MCF 10A (cell line): ENCODE measurements at regions not wholly inside any gene's neighbourhood (a gene's known extent, or its start where the extent isn't known, plus 50 kb on each side); places are given as distances from the start of the nearest gene placed in this dataset.
"Not testable (repeated sequence)": the region's sequence is repeated elsewhere in the genome, so short reads cannot be mapped to it uniquely, and the experiment has no call there.

ENCODE experiments used
- BruUV-seq: library from RNA; stranded (reverse); fragments of 400-500 nt; replicated peaks from 2 replicates; lab custom pipeline; 2021; lab: Mats Ljungman, UMichigan
- CTCF ChIA-PET: fragments of 300-600 bp; sonication (Branson Sonifier 250); formaldehyde crosslinking; extraction: SDS; loops from one replicate; lab custom pipeline; 2021; ENCODE audit warnings: antibody characterized with exemption, inconsistent platforms; lab: Yijun Ruan, JAX
- POLR2A ChIA-PET: fragments of 300-600, 350-650 bp; sonication (Branson Sonifier 250); formaldehyde crosslinking; extraction: SDS; loops from one replicate; lab custom pipeline; 2020; ENCODE audit warnings: antibody characterized with exemption, inconsistent platforms; lab: Yijun Ruan, JAX
- DNase-seq: peaks from one replicate; pipeline ENCODE4 v3.0.0-alpha.2; 2018; ENCODE audit not compliant: unreplicated experiment
- H3K27ac Mint-ChIP-seq: one replicate; pipeline ENCODE4 v1.8.0; 2022; ENCODE audit warnings: mild to moderate bottlenecking, low read depth, mixed read lengths; ENCODE audit not compliant: unreplicated experiment
- H3K27me3 Mint-ChIP-seq: one replicate; pipeline ENCODE4 v1.8.0; 2022; ENCODE audit warnings: mixed read lengths; ENCODE audit not compliant: insufficient read depth, unreplicated experiment
- H3K36me3 Mint-ChIP-seq: one replicate; pipeline ENCODE4 v1.8.0; 2022; ENCODE audit warnings: mild to moderate bottlenecking, moderate library complexity, mixed read lengths; ENCODE audit not compliant: insufficient read depth, unreplicated experiment
- H3K4me1 Mint-ChIP-seq: one replicate; pipeline ENCODE4 v1.8.0; 2022; ENCODE audit warnings: mixed read lengths; ENCODE audit not compliant: insufficient read depth, unreplicated experiment
- H3K4me3 Mint-ChIP-seq: one replicate; pipeline ENCODE4 v1.8.0; 2022; ENCODE audit warnings: mild to moderate bottlenecking, moderate library complexity, mixed read lengths; ENCODE audit not compliant: unreplicated experiment
- H3K9me3 Mint-ChIP-seq: one replicate; pipeline ENCODE4 v1.8.0; 2022; ENCODE audit warnings: mixed read lengths; ENCODE audit not compliant: unreplicated experiment
- intact Hi-C: fragments of 100-400 bp; cut with micrococcal nuclease; formaldehyde crosslinking; loops from 2 replicates; pipeline ENCODE4 v1.14.1; 2022
- TF ChIP-seq, protein P1 (sequence below): fragments of 200-600 bp; IDR thresholded peaks from one replicate; pipeline ENCODE4 v1.8.0; 2022; ENCODE audit warnings: antibody characterized with exemption, mild to moderate bottlenecking; ENCODE audit not compliant: unreplicated experiment

GRCh38 chr2:59167514-59167913 is 926.4 kb upstream of the FANCL start:
- Mint-ChIP-seq H3K4me3 (no peak overlapping the region), H3K9me3 (no peaks in the 10 kb centered on the region), H3K36me3 (no peaks in the 10 kb centered on the region), H3K27me3 (no peaks in the 10 kb centered on the region), H3K27ac (no peak overlapping the region), H3K4me1 (no peaks in the 10 kb centered on the region)
- TF ChIP-seq, protein P1, sequence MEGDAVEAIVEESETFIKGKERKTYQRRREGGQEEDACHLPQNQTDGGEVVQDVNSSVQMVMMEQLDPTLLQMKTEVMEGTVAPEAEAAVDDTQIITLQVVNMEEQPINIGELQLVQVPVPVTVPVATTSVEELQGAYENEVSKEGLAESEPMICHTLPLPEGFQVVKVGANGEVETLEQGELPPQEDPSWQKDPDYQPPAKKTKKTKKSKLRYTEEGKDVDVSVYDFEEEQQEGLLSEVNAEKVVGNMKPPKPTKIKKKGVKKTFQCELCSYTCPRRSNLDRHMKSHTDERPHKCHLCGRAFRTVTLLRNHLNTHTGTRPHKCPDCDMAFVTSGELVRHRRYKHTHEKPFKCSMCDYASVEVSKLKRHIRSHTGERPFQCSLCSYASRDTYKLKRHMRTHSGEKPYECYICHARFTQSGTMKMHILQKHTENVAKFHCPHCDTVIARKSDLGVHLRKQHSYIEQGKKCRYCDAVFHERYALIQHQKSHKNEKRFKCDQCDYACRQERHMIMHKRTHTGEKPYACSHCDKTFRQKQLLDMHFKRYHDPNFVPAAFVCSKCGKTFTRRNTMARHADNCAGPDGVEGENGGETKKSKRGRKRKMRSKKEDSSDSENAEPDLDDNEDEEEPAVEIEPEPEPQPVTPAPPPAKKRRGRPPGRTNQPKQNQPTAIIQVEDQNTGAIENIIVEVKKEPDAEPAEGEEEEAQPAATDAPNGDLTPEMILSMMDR, result no peak
- DNase-seq, result no peak
- ChIA-PET CTCF (interaction anchor here (0.9 kb wide), 1 partner anchor 142 kb away, joined by 3 read pairs; no protein-coding TSS in a partner anchor), POLR2A (interaction anchor here (1.2 kb wide), 1 partner anchor 13 kb away, joined by 3 read pairs; no protein-coding TSS in a partner anchor)
- no TSS peak for BruUV-seq
- intact Hi-C loops, result no loop called here

DNA sequence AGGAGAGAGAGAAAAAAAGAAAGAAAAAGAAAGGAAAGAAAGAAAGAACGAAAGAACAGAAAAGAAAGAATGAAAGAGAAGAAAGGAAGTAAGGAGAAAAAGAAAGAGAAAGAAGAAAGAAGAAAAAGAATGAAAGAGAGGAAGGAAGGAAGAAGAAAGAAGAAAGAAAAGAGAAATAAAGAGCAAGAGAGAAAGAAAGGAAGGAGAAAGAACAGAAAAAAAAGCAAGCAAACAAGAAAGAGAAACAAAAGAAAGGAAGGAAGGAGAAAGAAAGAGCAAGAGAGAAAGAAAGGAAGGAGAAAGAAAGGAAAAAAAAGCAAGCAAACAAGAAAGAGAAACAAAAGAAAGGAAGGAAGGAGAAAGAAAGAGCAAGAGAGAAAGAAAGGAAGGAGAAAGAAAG is 916.8 kb upstream of the FANCL start:
- H3K4me1 Mint-ChIP-seq, H3K36me3 Mint-ChIP-seq, intact Hi-C loops, DNase-seq, BruUV-seq, CTCF ChIA-PET, H3K9me3 Mint-ChIP-seq, H3K27ac Mint-ChIP-seq, POLR2A ChIA-PET, H3K4me3 Mint-ChIP-seq, H3K27me3 Mint-ChIP-seq: not testable (repeated sequence)

DNA sequence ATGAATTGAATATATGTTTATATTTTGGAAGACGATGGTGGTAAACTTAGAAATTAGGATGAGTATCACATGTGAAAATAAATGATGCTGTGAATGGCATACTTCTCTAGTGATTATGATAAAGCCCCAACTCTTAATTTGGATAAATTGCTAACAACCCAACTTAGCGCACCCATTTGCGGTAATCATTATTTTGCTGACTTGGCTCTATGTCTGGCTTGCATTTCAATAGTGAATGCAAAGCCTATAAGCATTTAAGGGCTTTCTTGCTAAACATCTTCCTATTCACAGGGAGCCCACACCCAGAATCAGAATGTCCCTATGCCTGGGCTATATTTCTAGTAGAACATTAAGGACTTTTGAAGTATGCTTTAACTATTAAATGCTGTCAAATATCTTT is 910.7 kb upstream of the FANCL start:
- H3K27ac Mint-ChIP-seq, result no peak overlapping the region
- POLR2A ChIA-PET, result interaction anchor here (0.6 kb wide), 1 partner anchor 430 kb away, joined by 3 read pairs; no protein-coding TSS in a partner anchor
- H3K9me3 Mint-ChIP-seq, result no peaks in the 10 kb centered on the region
- H3K4me3 Mint-ChIP-seq, result no peak overlapping the region
- TF ChIP-seq, protein P1, result no peak
- no peaks in the 10 kb centered on the region for H3K36me3 Mint-ChIP-seq
- CTCF ChIA-PET, result no interaction called here
- BruUV-seq, result no TSS peak
- no peaks in the 10 kb centered on the region for H3K27me3 Mint-ChIP-seq
- no peak for DNase-seq
- peaks cover 8% of the 10 kb centered on the region for H3K4me1 Mint-ChIP-seq
- intact Hi-C loops, result no loop called here

DNA sequence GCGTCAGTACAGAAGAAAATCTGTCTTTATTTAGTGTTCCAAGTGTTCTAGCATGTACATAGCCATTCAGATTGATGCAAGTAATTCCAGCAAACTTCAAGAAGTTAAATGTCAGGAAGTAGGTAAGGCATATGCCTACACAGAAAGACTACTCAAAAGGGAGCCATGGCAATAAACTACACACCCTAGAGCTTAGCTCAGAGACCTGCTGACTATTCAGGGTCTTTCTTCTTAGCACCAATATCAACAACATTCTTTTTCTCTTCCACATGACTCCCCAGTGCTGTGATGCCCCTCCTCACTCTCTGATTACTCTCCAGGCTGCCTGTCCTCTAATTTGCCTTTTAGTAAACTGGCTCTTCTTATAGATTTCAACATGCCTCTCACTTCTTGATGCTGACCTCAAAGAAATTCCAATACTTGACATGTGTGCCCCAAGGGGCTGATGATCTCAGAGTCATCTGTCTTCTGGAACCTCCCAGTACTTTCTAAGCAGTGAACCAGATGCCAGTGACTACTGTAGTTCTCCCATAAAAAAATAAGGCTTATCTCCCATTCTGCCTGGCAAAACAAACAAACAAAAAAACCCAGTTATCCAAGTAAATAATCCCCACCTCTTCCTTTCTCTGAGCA is 909.2 kb upstream of the FANCL start:
- Mint-ChIP-seq H3K36me3 (no peaks in the 10 kb centered on the region), H3K4me1 (peaks cover 8% of the 10 kb centered on the region), H3K27me3 (no peaks in the 10 kb centered on the region), H3K27ac (peak overlapping the region; percentile 3), H3K9me3 (no peaks in the 10 kb centered on the region), H3K4me3 (no peak overlapping the region)
- peak; percentile 35 for DNase-seq
- TF ChIP-seq, protein P1, result no peak
- CTCF ChIA-PET, result no interaction called here
- intact Hi-C loops, result no loop called here
- POLR2A ChIA-PET, result no interaction called here
- no TSS peak for BruUV-seq
